ENCODE measurements at regions not wholly inside any gene's neighbourhood (a gene's known extent, or its start where the extent isn't known, plus 50 kb on each side); places are given as distances from the start of the nearest gene placed in this dataset.

GRCh38 chr2:43152741-43153647, 73.4 kb downstream of the ZFP36L2 start:
- TF ChIP-seq, protein P1, sequence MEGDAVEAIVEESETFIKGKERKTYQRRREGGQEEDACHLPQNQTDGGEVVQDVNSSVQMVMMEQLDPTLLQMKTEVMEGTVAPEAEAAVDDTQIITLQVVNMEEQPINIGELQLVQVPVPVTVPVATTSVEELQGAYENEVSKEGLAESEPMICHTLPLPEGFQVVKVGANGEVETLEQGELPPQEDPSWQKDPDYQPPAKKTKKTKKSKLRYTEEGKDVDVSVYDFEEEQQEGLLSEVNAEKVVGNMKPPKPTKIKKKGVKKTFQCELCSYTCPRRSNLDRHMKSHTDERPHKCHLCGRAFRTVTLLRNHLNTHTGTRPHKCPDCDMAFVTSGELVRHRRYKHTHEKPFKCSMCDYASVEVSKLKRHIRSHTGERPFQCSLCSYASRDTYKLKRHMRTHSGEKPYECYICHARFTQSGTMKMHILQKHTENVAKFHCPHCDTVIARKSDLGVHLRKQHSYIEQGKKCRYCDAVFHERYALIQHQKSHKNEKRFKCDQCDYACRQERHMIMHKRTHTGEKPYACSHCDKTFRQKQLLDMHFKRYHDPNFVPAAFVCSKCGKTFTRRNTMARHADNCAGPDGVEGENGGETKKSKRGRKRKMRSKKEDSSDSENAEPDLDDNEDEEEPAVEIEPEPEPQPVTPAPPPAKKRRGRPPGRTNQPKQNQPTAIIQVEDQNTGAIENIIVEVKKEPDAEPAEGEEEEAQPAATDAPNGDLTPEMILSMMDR (IDR thresholded peaks at IDR 0.05; ENCODE audit: low read depth, low read length, poor library complexity, severe bottlenecking), result no peak
- TF ChIP-seq EZH2phosphoT487 (IDR thresholded peaks at IDR 0.05; ENCODE audit: borderline replicate concordance, low read length), result no peak
